ENCODE measurements at regions not wholly inside any gene's neighbourhood (a gene's known extent, or its start where the extent isn't known, plus 50 kb on each side); places are given as distances from the start of the nearest gene placed in this dataset.
"Not testable (repeated sequence)": the region's sequence is repeated elsewhere in the genome, so short reads cannot be mapped to it uniquely, and the experiment has no call there.

- Histone ChIP-seq H3K36me3 (ENCODE audit: insufficient read depth, low read length) (no peaks in the 10 kb centered on the region), H3K4me1 (ENCODE audit: insufficient read depth, low read length) (no peaks in the 10 kb centered on the region), H3K9me3 (ENCODE audit: insufficient read depth, low read depth, low read length) (no peaks in the 10 kb centered on the region), H3K4me3 (ENCODE audit: insufficient read depth, low read depth, low read length) (no peak overlapping the region), H4K20me1 (ENCODE audit: insufficient read depth, low read length) (no peaks in the 10 kb centered on the region), H3K4me2 (ENCODE audit: low read length) (no peak overlapping the region), H3K9ac (ENCODE audit: low read length) (no peak overlapping the region), H3K27ac (ENCODE audit: low read depth, low read length) (no peak overlapping the region), H3K27me3 (ENCODE audit: insufficient read depth, low read length) (no peaks in the 10 kb centered on the region), H3K79me2 (ENCODE audit: insufficient read depth, low read length) (no peaks in the 10 kb centered on the region), H2AFZ (ENCODE audit: low read depth, low read length) (no peak overlapping the region)
- DNase-seq (ENCODE audit: low read depth) (no peak), FAIRE-seq (no peak)
- Mint-ChIP-seq H3K9me3 (ENCODE audit: unreplicated experiment) (no peaks in the 10 kb centered on the region), H3K4me3 (ENCODE audit: unreplicated experiment) (no peak overlapping the region), H3K27ac (ENCODE audit: unreplicated experiment) (no peak overlapping the region), H3K27me3 (ENCODE audit: low read depth, unreplicated experiment) (no peaks in the 10 kb centered on the region), H3K36me3 (ENCODE audit: low read depth, unreplicated experiment) (no peaks in the 10 kb centered on the region), H3K4me1 (ENCODE audit: low read depth, unreplicated experiment) (no peaks in the 10 kb centered on the region)
- TF ChIP-seq EZH2 (IDR thresholded peaks at IDR 0.05; ENCODE audit: insufficient read depth, low read length) = no peak
- TF ChIP-seq, protein P1, sequence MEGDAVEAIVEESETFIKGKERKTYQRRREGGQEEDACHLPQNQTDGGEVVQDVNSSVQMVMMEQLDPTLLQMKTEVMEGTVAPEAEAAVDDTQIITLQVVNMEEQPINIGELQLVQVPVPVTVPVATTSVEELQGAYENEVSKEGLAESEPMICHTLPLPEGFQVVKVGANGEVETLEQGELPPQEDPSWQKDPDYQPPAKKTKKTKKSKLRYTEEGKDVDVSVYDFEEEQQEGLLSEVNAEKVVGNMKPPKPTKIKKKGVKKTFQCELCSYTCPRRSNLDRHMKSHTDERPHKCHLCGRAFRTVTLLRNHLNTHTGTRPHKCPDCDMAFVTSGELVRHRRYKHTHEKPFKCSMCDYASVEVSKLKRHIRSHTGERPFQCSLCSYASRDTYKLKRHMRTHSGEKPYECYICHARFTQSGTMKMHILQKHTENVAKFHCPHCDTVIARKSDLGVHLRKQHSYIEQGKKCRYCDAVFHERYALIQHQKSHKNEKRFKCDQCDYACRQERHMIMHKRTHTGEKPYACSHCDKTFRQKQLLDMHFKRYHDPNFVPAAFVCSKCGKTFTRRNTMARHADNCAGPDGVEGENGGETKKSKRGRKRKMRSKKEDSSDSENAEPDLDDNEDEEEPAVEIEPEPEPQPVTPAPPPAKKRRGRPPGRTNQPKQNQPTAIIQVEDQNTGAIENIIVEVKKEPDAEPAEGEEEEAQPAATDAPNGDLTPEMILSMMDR (IDR thresholded peaks at IDR 0.05; ENCODE audit: insufficient read depth, low read depth, low read length) = no peak
Observed at GRCh38 chr13:57897225-57897624, 265.7 kb downstream of the PCDH17 start.

GRCh38 chr13:57899096-57899495 is 267.6 kb downstream of the PCDH17 start:
- H3K36me3 Mint-ChIP-seq (ENCODE audit: low read depth, unreplicated experiment) = no peaks in the 10 kb centered on the region
- H3K27me3 Mint-ChIP-seq (ENCODE audit: low read depth, unreplicated experiment) = no peaks in the 10 kb centered on the region
- H3K4me3 Mint-ChIP-seq (ENCODE audit: unreplicated experiment) = no peak overlapping the region
- TF ChIP-seq, protein P1 (IDR thresholded peaks at IDR 0.05; ENCODE audit: insufficient read depth, low read depth, low read length) = no peak
- no peak for TF ChIP-seq EZH2 (IDR thresholded peaks at IDR 0.05; ENCODE audit: insufficient read depth, low read length)
- no peak overlapping the region for H3K27ac Mint-ChIP-seq (ENCODE audit: unreplicated experiment)
- H3K9me3 ChIP-seq (ENCODE audit: insufficient read depth, low read depth, low read length) = no peaks in the 10 kb centered on the region
- FAIRE-seq (no peak), DNase-seq (ENCODE audit: low read depth) (no peak)
- no peak overlapping the region for H3K27ac ChIP-seq (ENCODE audit: low read depth, low read length)
- H3K9me3 Mint-ChIP-seq (ENCODE audit: unreplicated experiment) = no peaks in the 10 kb centered on the region
- H3K9ac ChIP-seq (ENCODE audit: low read length) = no peak overlapping the region
- H3K27me3 ChIP-seq (ENCODE audit: insufficient read depth, low read length) = no peaks in the 10 kb centered on the region
- H3K4me3 ChIP-seq (ENCODE audit: insufficient read depth, low read depth, low read length) = no peak overlapping the region
- no peak overlapping the region for H2AFZ ChIP-seq (ENCODE audit: low read depth, low read length)
- no peaks in the 10 kb centered on the region for H3K4me1 Mint-ChIP-seq (ENCODE audit: low read depth, unreplicated experiment)
- no peaks in the 10 kb centered on the region for H3K4me1 ChIP-seq (ENCODE audit: insufficient read depth, low read length)
- no peaks in the 10 kb centered on the region for H3K79me2 ChIP-seq (ENCODE audit: insufficient read depth, low read length)
- no peak overlapping the region for H3K4me2 ChIP-seq (ENCODE audit: low read length)
- no peaks in the 10 kb centered on the region for H3K36me3 ChIP-seq (ENCODE audit: insufficient read depth, low read length)
- no peaks in the 10 kb centered on the region for H4K20me1 ChIP-seq (ENCODE audit: insufficient read depth, low read length)

DNA sequence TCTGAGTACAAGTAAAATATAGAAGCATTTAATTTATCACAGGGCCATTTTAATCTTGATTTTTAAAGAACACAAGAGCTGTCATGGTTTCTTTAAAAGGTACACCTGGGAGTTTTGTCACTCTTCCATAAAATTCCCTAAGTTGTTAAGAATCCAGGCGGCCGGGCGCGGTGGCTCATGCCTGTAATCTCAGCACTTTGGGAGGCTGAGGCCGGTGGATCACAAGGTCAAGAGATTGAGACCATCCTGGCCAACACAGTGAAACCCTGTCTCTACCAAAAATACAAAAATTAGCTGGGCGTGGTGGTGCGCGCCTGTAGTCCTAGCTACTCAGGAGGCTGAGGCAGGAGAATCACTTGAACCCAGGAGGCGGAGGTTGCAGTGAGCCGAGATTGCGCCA is 278.3 kb downstream of the PCDH17 start:
- not testable (repeated sequence) for H3K36me3 ChIP-seq (ENCODE audit: insufficient read depth, low read length); H3K9ac ChIP-seq (ENCODE audit: low read length); H3K27me3 ChIP-seq (ENCODE audit: insufficient read depth, low read length); H3K9me3 ChIP-seq (ENCODE audit: insufficient read depth, low read depth, low read length); H2AFZ ChIP-seq (ENCODE audit: low read depth, low read length); H3K4me2 ChIP-seq (ENCODE audit: low read length); H3K36me3 Mint-ChIP-seq (ENCODE audit: low read depth, unreplicated experiment); H3K79me2 ChIP-seq (ENCODE audit: insufficient read depth, low read length); DNase-seq (ENCODE audit: low read depth); H3K4me3 Mint-ChIP-seq (ENCODE audit: unreplicated experiment); H3K4me3 ChIP-seq (ENCODE audit: insufficient read depth, low read depth, low read length); H3K9me3 Mint-ChIP-seq (ENCODE audit: unreplicated experiment); H3K27ac ChIP-seq (ENCODE audit: low read depth, low read length); H4K20me1 ChIP-seq (ENCODE audit: insufficient read depth, low read length); H3K4me1 Mint-ChIP-seq (ENCODE audit: low read depth, unreplicated experiment); H3K27me3 Mint-ChIP-seq (ENCODE audit: low read depth, unreplicated experiment); H3K27ac Mint-ChIP-seq (ENCODE audit: unreplicated experiment); H3K4me1 ChIP-seq (ENCODE audit: insufficient read depth, low read length); FAIRE-seq
